H1 (cell line): ENCODE measurements at regions not wholly inside any gene's neighbourhood (a gene's known extent, or its start where the extent isn't known, plus 50 kb on each side); places are given as distances from the start of the nearest gene placed in this dataset.

Experiments used
- CTCF ChIA-PET: fragments of 300-600 bp; sonication (Branson Sonifier 250); formaldehyde crosslinking; loops from one replicate; lab custom pipeline; 2021; ENCODE audit not compliant: partially characterized antibody; lab: Charles Lee
- POLR2A ChIA-PET: fragments of 300-600 bp; sonication (Branson Sonifier 250); formaldehyde crosslinking; loops from one replicate; lab custom pipeline; 2021; ENCODE audit warnings: inconsistent platforms; ENCODE audit not compliant: partially characterized antibody; lab: Charles Lee
- DNase-seq, 2 experiments: peaks; one replicate each; pipeline versions ENCODE4 v3.0.0 to v3.0.0-alpha.2; 2010 to 2022; ENCODE audit warnings: low spot score in 2 of 2, low read depth in 1 of 2, mixed read lengths in 1 of 2
- FAIRE-seq: peaks from 2 replicates; lab custom pipeline; 2011; peaks lifted over from hg19 to GRCh38; lab: Jason Lieb, UNC
- H2AFZ ChIP-seq: 2 replicates; pipeline ENCODE4 v1.8.1; 2012; ENCODE audit warnings: low read length, inconsistent platforms
- H2AK5ac ChIP-seq: 2 replicates; pipeline ENCODE4 v1.6.1; 2013; ENCODE audit warnings: low read depth, low read length
- H2BK120ac ChIP-seq: replicated peaks from 2 replicates; pipeline ENCODE3; 2013; ENCODE audit warnings: low read depth, low read length, inconsistent platforms
- H2BK12ac ChIP-seq: 2 replicates; pipeline ENCODE4 v1.6.1; 2013; ENCODE audit warnings: low read depth, low read length
- H2BK15ac ChIP-seq: 2 replicates; pipeline ENCODE4 v1.6.1; 2013; ENCODE audit warnings: low read length
- H2BK20ac ChIP-seq: 2 replicates; pipeline ENCODE4 v1.6.1; 2013; ENCODE audit warnings: low read length
- H2BK5ac ChIP-seq: 2 replicates; pipeline ENCODE4 v1.6.1; 2013; ENCODE audit warnings: low read depth, low read length
- H3K14ac ChIP-seq: 2 replicates; pipeline ENCODE4 v1.6.1; 2013; ENCODE audit warnings: inconsistent platforms; ENCODE audit not compliant: insufficient read length
- H3K18ac ChIP-seq: 2 replicates; pipeline ENCODE4 v1.6.1; 2013; ENCODE audit warnings: low read length; ENCODE audit errors: extremely low read depth
- H3K23ac ChIP-seq: 2 replicates; pipeline ENCODE4 v1.6.1; 2013; ENCODE audit warnings: inconsistent platforms; ENCODE audit not compliant: insufficient read length
- H3K23me2 ChIP-seq: 2 replicates; pipeline ENCODE4 v1.6.1; 2013; ENCODE audit warnings: low read depth, low read length
- H3K27ac ChIP-seq: 2 replicates; pipeline ENCODE4 v1.6.1; 2011; ENCODE audit warnings: low read depth, low read length, inconsistent platforms
- H3K27me3 ChIP-seq, 4 experiments: replicated peaks in 1 of 4; 1 replicate in 1 of 4; 2 replicates in 3 of 4; pipeline versions ENCODE4 v1.6.1 to v1.8.1; 2011 to 2013; ENCODE audit warnings: low read length in 3 of 4, mild to moderate bottlenecking in 3 of 4, inconsistent platforms in 2 of 4, mixed read lengths in 2 of 4, moderate library complexity in 1 of 4; ENCODE audit not compliant: control insufficient read depth in 3 of 4, insufficient read depth in 3 of 4; ENCODE audit errors: extremely low read depth in 1 of 4
- H3K36me3 ChIP-seq, 4 experiments: 2 replicates each; pipeline versions ENCODE4 v1.6.1 to v1.8.1; 2011 to 2013; ENCODE audit warnings: mild to moderate bottlenecking in 4 of 4, low read length in 3 of 4, moderate library complexity in 2 of 4, control low read depth in 1 of 4, inconsistent platforms in 1 of 4; ENCODE audit not compliant: insufficient read depth in 4 of 4, control insufficient read depth in 2 of 4
- H3K4ac ChIP-seq: replicated peaks from 2 replicates; pipeline ENCODE3; 2013; ENCODE audit warnings: low read length, low read depth, mixed read lengths, inconsistent platforms; ENCODE audit not compliant: insufficient read length
- H3K4me1 ChIP-seq, 4 experiments: replicated peaks in 1 of 4; 1 replicate in 1 of 4; 2 replicates in 3 of 4; pipeline versions ENCODE4 v1.6.1 to v1.8.1; 2011 to 2013; ENCODE audit warnings: low read length in 3 of 4, inconsistent platforms in 2 of 4, mixed read lengths in 1 of 4; ENCODE audit not compliant: insufficient read depth in 4 of 4, control insufficient read depth in 3 of 4
- H3K4me2 ChIP-seq, 2 experiments: 2 replicates each; pipeline versions ENCODE4 v1.6.1 to v1.8.1; 2011 to 2013; ENCODE audit warnings: low read depth in 2 of 2, low read length in 2 of 2, control low read depth in 1 of 2, inconsistent platforms in 1 of 2, mild to moderate bottlenecking in 1 of 2; ENCODE audit not compliant: insufficient read depth in 1 of 2
- H3K4me3 ChIP-seq, 4 experiments: fragments of 200-600, 300-600 bp in 1 of 4; sonication (generic), shearing (Covaris generic), sonication (Bioruptor Twin) in 1 of 4; 2 replicates each; pipeline versions ENCODE4 v1.5.1 to v1.8.1; 2011 to 2016; ENCODE audit warnings: low read length in 4 of 4, low read depth in 3 of 4, control low read depth in 2 of 4, inconsistent platforms in 2 of 4, mild to moderate bottlenecking in 2 of 4, mixed read lengths in 1 of 4, moderate library complexity in 1 of 4; ENCODE audit not compliant: insufficient read depth in 2 of 4; ENCODE audit errors: extremely low read depth in 1 of 4
- H3K56ac ChIP-seq: replicated peaks from 2 replicates; pipeline ENCODE3; 2013; ENCODE audit warnings: low read depth, mild to moderate bottlenecking, mixed read lengths, low read length, inconsistent platforms; ENCODE audit not compliant: insufficient read length
- H3K79me1 ChIP-seq: 2 replicates; pipeline ENCODE4 v1.6.1; 2013; ENCODE audit warnings: low read depth, low read length, control low read depth
- H3K79me2 ChIP-seq, 2 experiments: 2 replicates each; pipeline versions ENCODE4 v1.6.1 to v1.8.1; 2012 to 2013; ENCODE audit warnings: low read length in 2 of 2, mild to moderate bottlenecking in 2 of 2, inconsistent platforms in 1 of 2; ENCODE audit not compliant: insufficient read depth in 2 of 2, control insufficient read depth in 1 of 2
- H3K9ac ChIP-seq, 4 experiments: replicated peaks in 1 of 4; 1 replicate in 1 of 4; 2 replicates in 3 of 4; pipeline versions ENCODE4 v1.6.1 to v1.8.1; 2011 to 2013; ENCODE audit warnings: low read depth in 3 of 4, low read length in 3 of 4, control low read depth in 2 of 4, mild to moderate bottlenecking in 2 of 4, moderate library complexity in 2 of 4, inconsistent platforms in 1 of 4; ENCODE audit errors: extremely low read depth in 1 of 4
- H3K9me3 ChIP-seq, 2 experiments: 2 replicates each; pipeline versions ENCODE4 v1.6.1 to v1.8.1; 2012 to 2013; ENCODE audit warnings: mild to moderate bottlenecking in 2 of 2, moderate library complexity in 2 of 2, control low read depth in 1 of 2, inconsistent platforms in 1 of 2, low read depth in 1 of 2, low read length in 1 of 2, mixed read lengths in 1 of 2; ENCODE audit not compliant: insufficient read depth in 2 of 2
- H4K20me1 ChIP-seq, 2 experiments: replicated peaks in 1 of 2; 2 replicates each; pipeline versions ENCODE3 to v1.8.1; 2011 to 2013; ENCODE audit warnings: inconsistent platforms in 2 of 2, low read length in 2 of 2, mild to moderate bottlenecking in 1 of 2; ENCODE audit not compliant: insufficient read depth in 2 of 2, control insufficient read depth in 1 of 2
- H4K5ac ChIP-seq: 2 replicates; pipeline ENCODE4 v1.6.1; 2013; ENCODE audit warnings: low read length, low read depth, mixed read lengths, inconsistent platforms; ENCODE audit not compliant: insufficient read length
- H4K8ac ChIP-seq: 2 replicates; pipeline ENCODE4 v1.8.0; 2013; ENCODE audit warnings: mild to moderate bottlenecking, moderate library complexity, low read length, inconsistent platforms; ENCODE audit not compliant: insufficient read depth; ENCODE audit errors: extremely low read depth
- H4K91ac ChIP-seq: replicated peaks from 2 replicates; pipeline ENCODE3; 2013; ENCODE audit warnings: low read length, mixed read lengths, inconsistent platforms; ENCODE audit not compliant: insufficient read length
- ATF3 ChIP-seq: IDR thresholded peaks from 2 replicates; pipeline ENCODE4 v1.6.1; 2011; ENCODE audit warnings: low read depth, mild to moderate bottlenecking, low read length; ENCODE audit not compliant: insufficient read depth
- CBX5 ChIP-seq: fragments of 300-800, 300-1000 bp; sonication (generic); IDR thresholded peaks from 2 replicates; pipeline ENCODE4 v1.7.1; 2016; ENCODE audit warnings: antibody characterized with exemption, low read length, low read depth
- CHD1 ChIP-seq: IDR thresholded peaks from 2 replicates; pipeline ENCODE4 v1.6.1; 2012; ENCODE audit warnings: low read depth, low read length, improper control_type of control experiment
- HDAC2 ChIP-seq, 2 experiments: fragments of 300-600 bp in 1 of 2; sonication (generic) in 1 of 2; IDR thresholded peaks; 2 replicates each; pipeline ENCODE4 v1.6.1; 2011 to 2012; ENCODE audit warnings: low read depth in 2 of 2, low read length in 2 of 2, mild to moderate bottlenecking in 2 of 2, moderate library complexity in 2 of 2, borderline replicate concordance in 1 of 2, inconsistent platforms in 1 of 2
- JUND ChIP-seq: IDR thresholded peaks from 2 replicates; pipeline ENCODE4 v1.6.1; 2011; ENCODE audit warnings: mild to moderate bottlenecking, improper control_type of control experiment, low read length
- KDM4A ChIP-seq: IDR thresholded peaks from one replicate; pipeline ENCODE4 v1.7.1; 2012; ENCODE audit warnings: low read depth, mild to moderate bottlenecking, moderate library complexity, low read length, inconsistent platforms; ENCODE audit not compliant: severe bottlenecking
- NANOG ChIP-seq: IDR thresholded peaks from 2 replicates; pipeline ENCODE4 v1.6.1; 2011; ENCODE audit warnings: low read length, low read depth, mild to moderate bottlenecking, inconsistent platforms; ENCODE audit not compliant: insufficient read depth, poor library complexity, severe bottlenecking
- PHF8 ChIP-seq: fragments of 200-600 bp; sonication (generic); conservative IDR thresholded peaks from 2 replicates; pipeline ENCODE4 v1.7.1; 2012; ENCODE audit warnings: low read depth, mild to moderate bottlenecking, inconsistent platforms, low read length, moderate library complexity
- RBBP5 ChIP-seq: IDR thresholded peaks from 2 replicates; pipeline ENCODE4 v1.7.1; 2012; ENCODE audit warnings: low read depth, mild to moderate bottlenecking, inconsistent platforms, low read length, moderate library complexity, borderline replicate concordance
- SAP30 ChIP-seq: fragments of 300-600 bp; sonication (generic); IDR thresholded peaks from 2 replicates; pipeline ENCODE4 v1.7.1; 2012; ENCODE audit warnings: low read length, moderate library complexity, mild to moderate bottlenecking, inconsistent platforms; ENCODE audit not compliant: insufficient read depth, insufficient replicate concordance
- SP2 ChIP-seq: IDR thresholded peaks from 2 replicates; pipeline ENCODE4 v1.6.1; 2012; ENCODE audit warnings: mild to moderate bottlenecking, low read length, inconsistent platforms
- TBP ChIP-seq: IDR thresholded peaks from 2 replicates; pipeline ENCODE4 v1.6.1; 2011; ENCODE audit warnings: low read depth, low read length, improper control_type of control experiment
- TCF12 ChIP-seq: IDR thresholded peaks from 2 replicates; pipeline ENCODE4 v1.6.1; 2011; ENCODE audit warnings: low read depth, mild to moderate bottlenecking, low read length
- YY1 ChIP-seq: IDR thresholded peaks from 2 replicates; pipeline ENCODE4 v1.6.1; 2011; ENCODE audit warnings: low read depth, mild to moderate bottlenecking, low read length
- WGBS, 2 experiments: shearing (Covaris generic) in 1 of 2; methylation state at CpG; one replicate each; pipeline versions ENCODE4 v1.1.6 to v1.1.7; 2013 to 2015; ENCODE audit warnings: low lambda C conversion rate in 2 of 2, mixed read lengths in 2 of 2, inconsistent platforms in 1 of 2, low coverage in 1 of 2, missing lambda C conversion rate in 1 of 2; ENCODE audit not compliant: insufficient replicate concordance in 2 of 2, insufficient coverage in 1 of 2, insufficient read length in 1 of 2; ENCODE audit errors: extremely low coverage in 1 of 2, missing lambda C conversion rate in 1 of 2; 5-methylcytosine and 5-hydroxymethylcytosine counted together

- Histone ChIP-seq H3K23me2 (no peaks in the 10 kb centered on the region; the same call in 1 of the 2 replicates), H2BK15ac (no peak overlapping the region), H3K27ac (no peak overlapping the region), H3K79me1 (no peaks in the 10 kb centered on the region), H3K18ac (no peak overlapping the region), H3K9ac (no peak overlapping the region), H4K5ac (no peak overlapping the region), H4K20me1 (no peaks in the 10 kb centered on the region), H3K4me1 (no peaks in the 10 kb centered on the region), H2BK20ac (no peak overlapping the region), H3K4me3 (no peak overlapping the region), H2BK12ac (no peak overlapping the region), H3K4ac (no peak overlapping the region), H3K27me3 (no peaks in the 10 kb centered on the region), H2AK5ac (no peak overlapping the region), H2BK120ac (no peak overlapping the region), H3K23ac (no peak overlapping the region), H2BK5ac (no peak overlapping the region), H4K8ac (no peak overlapping the region), H3K56ac (no peak overlapping the region), H3K36me3 (no peaks in the 10 kb centered on the region), H3K4me2 (no peak overlapping the region), H4K91ac (no peak overlapping the region), H3K14ac (no peak overlapping the region), H3K9me3 (no peaks in the 10 kb centered on the region), H3K79me2 (no peaks in the 10 kb centered on the region), H2AFZ (no peak overlapping the region)
- DNase-seq (no peak), FAIRE-seq (no peak)
- WGBS, 2 experiments: 77% methylated on average over 3 of the region's 3 CpGs; no CpG with 5 or more reads in 1 of the 2 experiments
- ChIA-PET POLR2A (no interaction called here), CTCF (no interaction called here)
- TF ChIP-seq RBBP5 (no peak), HDAC2 (IDR thresholded peaks at IDR 0.05; ENCODE audit: borderline replicate concordance in 1 of 2, low read depth in 2 of 2, low read length in 2 of 2) (no peak), SP2 (no peak), TBP (no peak), YY1 (no peak), SAP30 (no peak), TCF12 (no peak), ATF3 (no peak), CBX5 (no peak), CHD1 (no peak), NANOG (no peak), PHF8 (no peak), KDM4A (no peak), JUND (no peak)
Observed at GRCh38 chr9:81868145-81868544, 60.1 kb upstream of the SPATA31D4 start.
